Epithelial cell of esophagus (primary cell): ENCODE measurements at regions not wholly inside any gene's neighbourhood (a gene's known extent, or its start where the extent isn't known, plus 50 kb on each side); places are given as distances from the start of the nearest gene placed in this dataset.

Experiments
- DNase-seq: peaks from one replicate; pipeline ENCODE4 v3.0.0; 2010; ENCODE audit warnings: low read depth
- H3K4me3 ChIP-seq: 2 replicates; pipeline ENCODE4 v1.5.1; 2011; ENCODE audit warnings: mild to moderate bottlenecking, low read length, control low read depth
- CTCF ChIP-seq: IDR thresholded peaks from 2 replicates; pipeline ENCODE4 v1.5.1; 2011; ENCODE audit warnings: low read depth, mild to moderate bottlenecking, low read length, control low read depth, inconsistent platforms; ENCODE audit not compliant: insufficient read depth; ENCODE audit errors: missing control alignments

DNA sequence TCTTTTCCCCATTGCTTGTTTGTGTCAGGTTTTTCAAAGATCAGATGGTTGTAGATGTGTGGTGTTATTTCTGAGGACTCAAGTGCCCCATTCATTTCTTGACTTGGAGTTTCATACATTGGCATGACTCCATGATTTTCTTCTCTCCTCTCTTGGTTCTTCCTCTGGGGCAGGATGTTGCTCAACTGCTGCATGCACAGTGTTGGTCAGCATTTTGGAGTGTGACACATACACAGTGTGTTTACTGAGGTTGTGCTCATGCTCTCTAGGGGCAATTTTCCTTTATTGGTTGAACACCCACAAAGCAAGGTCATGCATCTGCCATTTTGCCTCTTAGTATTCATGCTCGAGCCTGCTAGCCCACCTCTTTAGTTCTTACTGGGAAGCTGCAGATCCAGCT, 1993.8 kb downstream of the ARAP2 start:
- no peak overlapping the region for H3K4me3 ChIP-seq
- no peak for TF ChIP-seq CTCF
- DNase-seq, result peak; percentile 81

DNA sequence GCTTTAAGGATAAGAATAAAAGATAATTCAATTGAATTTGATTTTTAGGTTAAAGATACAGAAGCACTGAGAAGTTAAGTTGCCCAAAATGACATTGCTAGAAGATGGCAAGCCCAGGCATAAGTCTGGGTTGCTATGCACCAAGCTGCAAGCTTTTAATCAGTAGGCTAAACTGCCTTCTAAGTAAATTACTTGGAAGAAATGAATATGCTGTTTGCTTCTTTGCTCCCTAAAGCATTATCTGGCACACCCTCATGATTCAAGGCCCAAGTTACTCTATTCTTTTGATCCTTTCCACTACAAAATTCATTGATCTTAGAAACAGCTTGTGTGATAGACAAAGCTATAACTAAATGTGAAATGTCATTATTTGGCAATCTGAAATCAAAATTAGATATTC, 1991.1 kb downstream of the ARAP2 start:
- no peak overlapping the region for H3K4me3 ChIP-seq
- TF ChIP-seq CTCF, result no peak
- no peak for DNase-seq

GRCh38 chr4:34258176-34258575, 1986.1 kb downstream of the ARAP2 start:
- TF ChIP-seq CTCF, result no peak
- H3K4me3 ChIP-seq, result no peak overlapping the region
- DNase-seq, result no peak

DNA sequence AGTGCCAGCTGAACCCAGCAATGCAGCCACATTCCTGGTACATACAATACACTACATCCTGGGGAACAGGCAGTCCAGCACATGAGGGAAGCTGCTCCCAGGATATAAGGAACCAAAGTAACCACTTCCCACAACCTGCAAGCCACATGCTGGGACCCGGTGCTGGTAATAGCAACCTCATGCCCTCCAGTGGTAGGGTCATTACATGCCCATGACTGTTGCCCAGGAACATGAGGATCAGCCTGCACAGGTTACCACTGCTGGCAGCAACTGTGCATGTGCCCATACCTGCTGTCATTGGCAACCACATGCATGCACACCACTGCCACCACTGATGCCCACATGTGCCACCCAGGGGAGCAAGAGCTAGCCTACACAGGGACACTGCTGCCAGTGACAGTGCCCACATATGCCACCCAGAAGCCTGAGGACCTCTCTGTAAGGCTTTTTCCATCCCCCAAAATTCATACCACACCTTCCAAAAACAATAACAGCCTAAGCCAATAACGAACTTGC, 1982.5 kb downstream of the ARAP2 start:
- no peak for TF ChIP-seq CTCF
- DNase-seq, result no peak

GRCh38 chr4:34269613-34270012, 1974.7 kb downstream of the ARAP2 start:
- no peak for TF ChIP-seq CTCF
- DNase-seq, result no peak
- H3K4me3 ChIP-seq, result no peak overlapping the region

More for the DNA sequence above, 1982.5 kb downstream of the ARAP2 start:
- H3K4me3 ChIP-seq, result no peak overlapping the region

GRCh38 chr4:34271479-34272355, 1972.6 kb downstream of the ARAP2 start:
- no peak overlapping the region for H3K4me3 ChIP-seq
- no peak for TF ChIP-seq CTCF

More at GRCh38 chr4:34271479-34272355, 1972.6 kb downstream of the ARAP2 start:
- peak; percentile 57 for DNase-seq
